ENCODE measurements at regions not wholly inside any gene's neighbourhood (a gene's known extent, or its start where the extent isn't known, plus 50 kb on each side); places are given as distances from the start of the nearest gene placed in this dataset.

GRCh38 chr9:109830545-109830944, 50.5 kb downstream of the PALM2AKAP2 start:
- no peak for TF ChIP-seq CTCF (IDR thresholded peaks at IDR 0.05)
- no peak for DNase-seq (ENCODE audit: low spot score)
- H3K4me3 ChIP-seq = no peak overlapping the region
- no peak overlapping the region for H3K27ac ChIP-seq

- Histone ChIP-seq H3K27ac (no peak overlapping the region), H3K4me3 (no peak overlapping the region)
- DNase-seq (ENCODE audit: low spot score) = no peak
- TF ChIP-seq CTCF (IDR thresholded peaks at IDR 0.05) = no peak
Observed at GRCh38 chr9:109831998-109832658, 52.1 kb downstream of the PALM2AKAP2 start.

GRCh38 chr9:109834855-109835254, 54.9 kb downstream of the PALM2AKAP2 start:
- no peak overlapping the region for H3K27ac ChIP-seq
- no peak for TF ChIP-seq CTCF (IDR thresholded peaks at IDR 0.05)
- H3K4me3 ChIP-seq = no peak overlapping the region
- DNase-seq (ENCODE audit: low spot score) = no peak

- Histone ChIP-seq H3K4me3 (no peak overlapping the region), H3K27ac (no peak overlapping the region)
- no peak for TF ChIP-seq CTCF (IDR thresholded peaks at IDR 0.05)
- DNase-seq (ENCODE audit: low spot score) = no peak
Observed at GRCh38 chr9:109843641-109844040, 63.6 kb downstream of the PALM2AKAP2 start.

- TF ChIP-seq CTCF (IDR thresholded peaks at IDR 0.05) = no peak
- no peak overlapping the region for H3K4me3 ChIP-seq
- no peak overlapping the region for H3K27ac ChIP-seq
- no peak for DNase-seq (ENCODE audit: low spot score)
Observed at GRCh38 chr9:109845226-109845625, 65.2 kb downstream of the PALM2AKAP2 start.

GRCh38 chr9:109846776-109847175, 66.8 kb downstream of the PALM2AKAP2 start:
- no peak for DNase-seq (ENCODE audit: low spot score)
- no peak overlapping the region for H3K27ac ChIP-seq
- no peak overlapping the region for H3K4me3 ChIP-seq
- no peak for TF ChIP-seq CTCF (IDR thresholded peaks at IDR 0.05)

- TF ChIP-seq CTCF (IDR thresholded peaks at IDR 0.05) = no peak
- no peak overlapping the region for H3K4me3 ChIP-seq
- no peak overlapping the region for H3K27ac ChIP-seq
- no peak for DNase-seq (ENCODE audit: low spot score)
Observed at GRCh38 chr9:109852556-109852955, 72.6 kb downstream of the PALM2AKAP2 start.

All from coronary artery (tissue), 2 donors.